Psoas muscle (tissue), 7 donors: ENCODE measurements at regions not wholly inside any gene's neighbourhood (a gene's known extent, or its start where the extent isn't known, plus 50 kb on each side); places are given as distances from the start of the nearest gene placed in this dataset.

Experiments
- ATAC-seq, 4 donors: fragments of 200-7000 bp; cut with Tn5 transposase; one replicate each; pipeline ENCODE4 v1.9.1; 2020; ENCODE audit warnings: moderate library complexity in 3 of 4, mild to moderate bottlenecking in 2 of 4
- DNase-seq, 2 donors: peaks; one replicate each; pipeline ENCODE4 v3.0.0-alpha.2; 2020
- H3K27ac ChIP-seq: fragments of 200-600 bp; one replicate; pipeline ENCODE4 v1.8.0; 2022
- H3K27me3 ChIP-seq, 3 donors: fragments of 200-600 bp in 1 of 3; one replicate each; pipeline versions ENCODE4 v1.6.1 to v1.8.0; 2013 to 2022; ENCODE audit warnings: low read length in 2 of 3, mild to moderate bottlenecking in 2 of 3, moderate library complexity in 1 of 3; ENCODE audit not compliant: insufficient read depth in 3 of 3
- H3K36me3 ChIP-seq, 2 donors: fragments of 200-600 bp in 1 of 2; one replicate each; pipeline versions ENCODE4 v1.6.1 to v1.8.0; 2013 to 2022; ENCODE audit warnings: low read depth in 1 of 2, mild to moderate bottlenecking in 1 of 2, moderate library complexity in 1 of 2; ENCODE audit not compliant: insufficient read depth in 1 of 2
- H3K4me1 ChIP-seq: fragments of 200-600 bp; one replicate; pipeline ENCODE4 v1.8.0; 2022
- H3K4me3 ChIP-seq: fragments of 200-600 bp; one replicate; pipeline ENCODE4 v1.8.0; 2022; ENCODE audit warnings: mild to moderate bottlenecking
- H3K9me3 ChIP-seq: fragments of 200-600 bp; one replicate; pipeline ENCODE4 v1.8.0; 2022
- CTCF ChIP-seq: fragments of 200-600 bp; IDR thresholded peaks from one replicate; pipeline ENCODE4 v1.8.0; 2022; ENCODE audit warnings: antibody characterized with exemption
- WGBS, 3 donors: extraction: QIAGEN DNeasy Blood & Tissue Kit; methylation state at CpG; one replicate each; pipeline versions ENCODE4 v1.1.6 to v1.1.7; 2013; 5-methylcytosine and 5-hydroxymethylcytosine counted together
- intact Hi-C, 2 donors: fragments of 100-400 bp; cut with DNase I; formaldehyde crosslinking; loops; one replicate each; pipeline versions ENCODE4 v1.11.0 to v1.14.2; 2022
- donor health status: healthy with polysubstance abuse.
- donor health status: DM: no; HTN: no; CAD: no; lungs with moderate emphysema.
- donor health status: Bipolar disorder and iron deficiency.
- donor health status: healthy.
- donor health status: DM: yes; HTN: yes; CAD: no.
- donor health status: DM: no; HTN: no; CAD: no.
- donor health status: DM: yes; HTN: yes; CAD: no.

- H3K4me3 ChIP-seq, result no peak overlapping the region
- peaks cover 5 to 65% of the 10 kb centered on the region in 2 donors for H3K36me3 ChIP-seq
- WGBS, 3 donors, result 75 to 89% (median 82%) methylated on average over 10 of the region's 10 CpGs
- H3K27me3 ChIP-seq, result no peaks in the 10 kb centered on the region
- intact Hi-C loops, result loop anchor here in 1 of 2 donors (10.0 kb wide), 1 partner anchor 93 kb away; no protein-coding TSS in a partner anchor
- H3K4me1 ChIP-seq, result peaks cover 6% of the 10 kb centered on the region
- no peak for ATAC-seq
- DNase-seq, result no peak
- peak overlapping the region; percentile 30 for H3K27ac ChIP-seq
- no peak for TF ChIP-seq CTCF
- no peaks in the 10 kb centered on the region for H3K9me3 ChIP-seq
Observed at GRCh38 chr15:62757535-62757934, 285.0 kb upstream of the TPM1 start.

- peak overlapping the region; percentile 30 for H3K27ac ChIP-seq
- H3K4me3 ChIP-seq, result no peak overlapping the region
- intact Hi-C loops, result loop anchor here in 1 of 2 donors (10.0 kb wide), 1 partner anchor 94 kb away; no protein-coding TSS in a partner anchor
- H3K27me3 ChIP-seq, result no peaks in the 10 kb centered on the region
- ATAC-seq (peak; percentile 58 to 85 (median 74)), DNase-seq (peak; percentile 46 to 63)
- 45 to 56% (median 52%) methylated on average over 11 of the region's 11 CpGs for WGBS, 3 donors
- TF ChIP-seq CTCF, result no peak
- peaks cover 5 to 65% of the 10 kb centered on the region in 2 donors for H3K36me3 ChIP-seq
- H3K4me1 ChIP-seq, result peaks cover 6% of the 10 kb centered on the region
- no peaks in the 10 kb centered on the region for H3K9me3 ChIP-seq
Observed at GRCh38 chr15:62758126-62758951, 284.2 kb upstream of the TPM1 start.

GRCh38 chr15:62758952-62759349, 283.6 kb upstream of the TPM1 start:
- intact Hi-C loops, result loop anchor here in 1 of 2 donors (10.0 kb wide), 1 partner anchor 94 kb away; no protein-coding TSS in a partner anchor
- Histone ChIP-seq H3K36me3 (peaks cover 5 to 65% of the 10 kb centered on the region in 2 donors), H3K4me3 (no peak overlapping the region), H3K27me3 (no peaks in the 10 kb centered on the region), H3K27ac (peak overlapping the region; percentile 30), H3K4me1 (peaks cover 6% of the 10 kb centered on the region), H3K9me3 (no peaks in the 10 kb centered on the region)
- DNase-seq (no peak), ATAC-seq (no peak)
- TF ChIP-seq CTCF, result no peak
- 63 to 78% (median 66%) methylated on average over 4 of the region's 4 CpGs for WGBS, 3 donors

- intact Hi-C loops, result no loop called here
- 91 to 98% (median 94%) methylated on average over 3 of the region's 3 CpGs for WGBS, 3 donors
- H3K27me3 ChIP-seq, result no peaks in the 10 kb centered on the region
- H3K4me1 ChIP-seq, result peaks cover 6% of the 10 kb centered on the region
- TF ChIP-seq CTCF, result no peak
- DNase-seq (no peak), ATAC-seq (no peak)
- no peaks in the 10 kb centered on the region for H3K9me3 ChIP-seq
- H3K4me3 ChIP-seq, result no peak overlapping the region
- H3K27ac ChIP-seq, result no peak overlapping the region
- peaks cover 5 to 68% of the 10 kb centered on the region in 2 donors for H3K36me3 ChIP-seq
Observed at GRCh38 chr15:62760538-62760937, 282.0 kb upstream of the TPM1 start.
